LNCAP (cell line): ENCODE measurements at regions not wholly inside any gene's neighbourhood (a gene's known extent, or its start where the extent isn't known, plus 50 kb on each side); places are given as distances from the start of the nearest gene placed in this dataset.

Experiments
- TF ChIP-seq, protein P1 (sequence below): fragments of 450-650 bp; IDR thresholded peaks from 2 replicates; pipeline ENCODE4 v1.5.1; 2017; ENCODE audit warnings: mild to moderate bottlenecking

DNA sequence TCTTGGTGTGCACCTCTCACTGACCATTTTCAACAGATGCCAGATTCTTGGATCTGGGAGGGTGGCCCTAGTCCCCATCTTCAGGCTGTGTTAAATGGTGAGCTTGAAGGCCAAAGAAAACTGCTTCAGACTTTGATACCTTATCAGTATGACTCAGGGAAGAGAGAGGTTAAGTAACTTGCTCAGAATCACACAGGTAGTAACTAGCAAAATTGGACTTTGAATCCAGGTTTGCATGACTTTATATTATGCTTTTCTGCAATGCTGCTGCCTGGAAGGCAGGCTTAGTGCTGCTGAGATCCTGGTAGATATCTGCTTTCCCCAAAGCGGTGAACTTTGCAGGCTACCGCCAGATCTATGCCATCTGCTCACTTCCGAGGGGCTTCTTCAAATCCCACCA is 487.3 kb downstream of the INSC start:
- TF ChIP-seq, protein P1, sequence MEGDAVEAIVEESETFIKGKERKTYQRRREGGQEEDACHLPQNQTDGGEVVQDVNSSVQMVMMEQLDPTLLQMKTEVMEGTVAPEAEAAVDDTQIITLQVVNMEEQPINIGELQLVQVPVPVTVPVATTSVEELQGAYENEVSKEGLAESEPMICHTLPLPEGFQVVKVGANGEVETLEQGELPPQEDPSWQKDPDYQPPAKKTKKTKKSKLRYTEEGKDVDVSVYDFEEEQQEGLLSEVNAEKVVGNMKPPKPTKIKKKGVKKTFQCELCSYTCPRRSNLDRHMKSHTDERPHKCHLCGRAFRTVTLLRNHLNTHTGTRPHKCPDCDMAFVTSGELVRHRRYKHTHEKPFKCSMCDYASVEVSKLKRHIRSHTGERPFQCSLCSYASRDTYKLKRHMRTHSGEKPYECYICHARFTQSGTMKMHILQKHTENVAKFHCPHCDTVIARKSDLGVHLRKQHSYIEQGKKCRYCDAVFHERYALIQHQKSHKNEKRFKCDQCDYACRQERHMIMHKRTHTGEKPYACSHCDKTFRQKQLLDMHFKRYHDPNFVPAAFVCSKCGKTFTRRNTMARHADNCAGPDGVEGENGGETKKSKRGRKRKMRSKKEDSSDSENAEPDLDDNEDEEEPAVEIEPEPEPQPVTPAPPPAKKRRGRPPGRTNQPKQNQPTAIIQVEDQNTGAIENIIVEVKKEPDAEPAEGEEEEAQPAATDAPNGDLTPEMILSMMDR: no peak

DNA sequence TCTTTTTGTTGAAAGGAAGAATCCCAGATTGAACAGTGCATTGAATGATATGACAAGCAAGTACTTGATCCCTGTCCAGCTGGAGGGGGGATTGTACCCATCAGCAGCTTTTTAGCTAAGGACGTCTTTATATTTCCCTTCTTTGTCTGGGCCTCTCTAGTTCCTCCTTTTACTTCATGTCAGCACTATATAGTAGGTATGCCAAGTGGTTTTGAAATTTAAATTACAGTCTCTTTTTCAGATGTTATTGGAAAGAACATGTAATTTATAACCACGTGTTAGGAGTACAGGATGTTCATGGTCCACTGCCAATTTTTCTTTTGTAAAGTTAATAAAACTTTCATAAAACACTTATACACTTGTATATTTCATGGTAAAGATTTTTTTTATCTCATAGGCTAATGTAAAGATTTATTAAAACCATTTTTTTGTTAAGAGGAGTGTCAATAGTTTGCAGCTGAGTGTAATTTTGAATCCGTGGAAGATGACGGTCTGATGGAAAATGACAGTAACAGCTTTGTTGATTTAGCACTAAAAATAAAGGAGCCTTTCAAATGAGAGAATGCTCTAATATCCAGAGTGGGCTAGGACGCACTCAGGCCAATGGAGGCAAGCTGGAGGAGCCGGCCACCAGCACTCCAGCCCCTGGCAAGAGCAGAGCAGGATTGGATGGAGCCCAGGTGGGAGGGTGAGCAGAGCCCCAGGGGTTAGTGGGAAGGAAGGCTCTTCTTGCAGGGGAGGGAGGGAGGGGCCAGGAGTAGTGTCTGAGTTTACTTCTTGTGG is 488.3 kb downstream of the INSC start:
- TF ChIP-seq, protein P1: no peak

- TF ChIP-seq, protein P1: no peak
Measured at GRCh38 chr11:15605094-15605493, 490.4 kb downstream of the INSC start.

- TF ChIP-seq, protein P1: no peak
Measured at GRCh38 chr11:15607361-15608036, 492.8 kb downstream of the INSC start.

DNA sequence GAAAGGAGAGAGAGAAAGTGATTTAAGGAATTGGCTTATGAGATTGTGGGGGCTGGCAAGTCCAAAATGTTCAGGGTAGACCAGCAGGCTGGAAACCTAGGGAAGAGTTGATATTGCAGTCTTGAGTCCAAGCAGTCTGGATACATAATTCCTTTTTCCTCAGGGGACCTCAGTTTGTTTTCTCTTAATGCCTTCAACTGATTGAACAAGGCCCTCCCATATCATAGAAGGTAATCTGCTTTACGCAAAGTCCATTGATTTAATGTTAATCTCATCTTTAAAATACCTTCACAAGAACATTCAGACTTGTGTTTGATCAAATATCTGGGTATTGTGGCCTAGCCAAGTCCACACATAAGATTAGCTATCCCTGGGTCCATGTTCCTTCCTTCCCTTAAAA is 494.7 kb downstream of the INSC start:
- TF ChIP-seq, protein P1: no peak

GRCh38 chr11:15610881-15611280 is 496.2 kb downstream of the INSC start:
- TF ChIP-seq, protein P1: no peak

- TF ChIP-seq, protein P1: no peak
Measured at GRCh38 chr11:15613251-15613650, 498.5 kb downstream of the INSC start.
